HUES64 (cell line): ENCODE measurements at regions not wholly inside any gene's neighbourhood (a gene's known extent, or its start where the extent isn't known, plus 50 kb on each side); places are given as distances from the start of the nearest gene placed in this dataset.

ENCODE experiments used
- H3K27ac ChIP-seq: 2 replicates; pipeline ENCODE4 v1.7.0; 2013; ENCODE audit warnings: low read depth, low read length, inconsistent platforms
- H3K27me3 ChIP-seq: 2 replicates; pipeline ENCODE4 v1.6.1; 2013; ENCODE audit warnings: mild to moderate bottlenecking, low read length; ENCODE audit not compliant: insufficient read depth
- H3K36me3 ChIP-seq: 2 replicates; pipeline ENCODE4 v1.6.1; 2013; ENCODE audit warnings: mild to moderate bottlenecking, low read length; ENCODE audit not compliant: insufficient read depth
- H3K4me1 ChIP-seq: 2 replicates; pipeline ENCODE4 v1.6.1; 2013; ENCODE audit warnings: mild to moderate bottlenecking, low read length, moderate library complexity; ENCODE audit not compliant: insufficient read depth
- H3K4me3 ChIP-seq: 2 replicates; pipeline ENCODE4 v1.5.1; 2013; ENCODE audit warnings: mild to moderate bottlenecking, low read length, moderate library complexity
- H3K9ac ChIP-seq: 2 replicates; pipeline ENCODE4 v1.6.1; 2013; ENCODE audit warnings: mild to moderate bottlenecking, low read depth, low read length
- H3K9me3 ChIP-seq: 2 replicates; pipeline ENCODE4 v1.6.1; 2013; ENCODE audit warnings: low read depth, low read length; ENCODE audit not compliant: insufficient read depth
- WGBS: fragments of 150-250, 120-280 bp; methylation state at CpG from one replicate; pipeline ENCODE4 v1.1.7; 2013; ENCODE audit warnings: missing lambda C conversion rate; 5-methylcytosine and 5-hydroxymethylcytosine counted together

- H3K27me3 ChIP-seq, result no peaks in the 10 kb centered on the region
- no peaks in the 10 kb centered on the region for H3K9me3 ChIP-seq
- H3K9ac ChIP-seq, result no peak overlapping the region
- H3K4me1 ChIP-seq, result no peaks in the 10 kb centered on the region
- H3K36me3 ChIP-seq, result no peaks in the 10 kb centered on the region
- 100% methylated on average over 1 of the region's 1 CpG for WGBS
- no peak overlapping the region for H3K4me3 ChIP-seq
- H3K27ac ChIP-seq, result no peak overlapping the region
Observed at GRCh38 chr7:13188922-13189321, 501.5 kb downstream of the ARL4A start.

- no peaks in the 10 kb centered on the region for H3K27me3 ChIP-seq
- H3K4me1 ChIP-seq, result no peaks in the 10 kb centered on the region
- WGBS, result 73% methylated on average over 2 of the region's 2 CpGs
- no peaks in the 10 kb centered on the region for H3K36me3 ChIP-seq
- no peak overlapping the region for H3K27ac ChIP-seq
- no peak overlapping the region for H3K4me3 ChIP-seq
- H3K9ac ChIP-seq, result no peak overlapping the region
- no peaks in the 10 kb centered on the region for H3K9me3 ChIP-seq
Observed at GRCh38 chr7:13189668-13190067, 502.2 kb downstream of the ARL4A start.

- Histone ChIP-seq H3K9me3 (no peaks in the 10 kb centered on the region), H3K27me3 (no peaks in the 10 kb centered on the region), H3K9ac (no peak overlapping the region), H3K36me3 (no peaks in the 10 kb centered on the region), H3K4me1 (no peaks in the 10 kb centered on the region), H3K4me3 (no peak overlapping the region), H3K27ac (no peak overlapping the region)
- 68% methylated on average over 2 of the region's 2 CpGs for WGBS
Observed at GRCh38 chr7:13197501-13197900, 510.1 kb downstream of the ARL4A start.

- Histone ChIP-seq H3K27me3 (no peaks in the 10 kb centered on the region), H3K27ac (no peak overlapping the region), H3K9ac (no peak overlapping the region), H3K4me3 (no peak overlapping the region), H3K4me1 (no peaks in the 10 kb centered on the region), H3K36me3 (no peaks in the 10 kb centered on the region), H3K9me3 (no peaks in the 10 kb centered on the region)
- 98% methylated on average over 1 of the region's 2 CpGs for WGBS
Observed at GRCh38 chr7:13198036-13198435, 510.6 kb downstream of the ARL4A start.

GRCh38 chr7:13198727-13199126, 511.3 kb downstream of the ARL4A start:
- 87% methylated on average over 2 of the region's 2 CpGs for WGBS
- Histone ChIP-seq H3K4me1 (no peaks in the 10 kb centered on the region), H3K9ac (no peak overlapping the region), H3K4me3 (no peak overlapping the region), H3K36me3 (no peaks in the 10 kb centered on the region), H3K27me3 (no peaks in the 10 kb centered on the region), H3K9me3 (no peaks in the 10 kb centered on the region), H3K27ac (no peak overlapping the region)

GRCh38 chr7:13201628-13202027, 514.2 kb downstream of the ARL4A start:
- WGBS, result no CpG with 5 or more reads among the region's 1 CpG

GRCh38 chr7:13217768-13218167, 530.3 kb downstream of the ARL4A start:
- H3K9ac ChIP-seq, result no peak overlapping the region
- H3K36me3 ChIP-seq, result no peaks in the 10 kb centered on the region
- H3K4me1 ChIP-seq, result no peaks in the 10 kb centered on the region
- H3K27me3 ChIP-seq, result no peaks in the 10 kb centered on the region
- no peak overlapping the region for H3K4me3 ChIP-seq
- 88% methylated on average over 1 of the region's 1 CpG for WGBS
- H3K27ac ChIP-seq, result no peak overlapping the region
- H3K9me3 ChIP-seq, result no peaks in the 10 kb centered on the region

More at GRCh38 chr7:13201628-13202027, 514.2 kb downstream of the ARL4A start:
- H3K9ac ChIP-seq, result no peak overlapping the region
- H3K4me1 ChIP-seq, result no peaks in the 10 kb centered on the region
- H3K4me3 ChIP-seq, result no peak overlapping the region
- H3K27me3 ChIP-seq, result no peaks in the 10 kb centered on the region
- H3K9me3 ChIP-seq, result no peaks in the 10 kb centered on the region
- no peak overlapping the region for H3K27ac ChIP-seq
- H3K36me3 ChIP-seq, result no peaks in the 10 kb centered on the region

- no peaks in the 10 kb centered on the region for H3K36me3 ChIP-seq
- H3K9me3 ChIP-seq, result no peaks in the 10 kb centered on the region
- H3K9ac ChIP-seq, result no peak overlapping the region
- H3K27ac ChIP-seq, result no peak overlapping the region
- H3K4me1 ChIP-seq, result no peaks in the 10 kb centered on the region
- WGBS, result 100% methylated on average over 1 of the region's 1 CpG
- no peaks in the 10 kb centered on the region for H3K27me3 ChIP-seq
- H3K4me3 ChIP-seq, result no peak overlapping the region
Observed at GRCh38 chr7:13225068-13225467, 537.6 kb downstream of the ARL4A start.

GRCh38 chr7:13226385-13226784, 539.0 kb downstream of the ARL4A start:
- H3K27ac ChIP-seq, result no peak overlapping the region
- 92% methylated on average over 3 of the region's 4 CpGs for WGBS
- H3K9ac ChIP-seq, result no peak overlapping the region
- no peaks in the 10 kb centered on the region for H3K27me3 ChIP-seq
- no peaks in the 10 kb centered on the region for H3K9me3 ChIP-seq
- no peak overlapping the region for H3K4me3 ChIP-seq
- H3K4me1 ChIP-seq, result no peaks in the 10 kb centered on the region
- no peaks in the 10 kb centered on the region for H3K36me3 ChIP-seq

GRCh38 chr7:13231216-13231615, 543.8 kb downstream of the ARL4A start:
- H3K27ac ChIP-seq, result no peak overlapping the region
- H3K9ac ChIP-seq, result no peak overlapping the region
- 94% methylated on average over 4 of the region's 4 CpGs for WGBS
- H3K4me3 ChIP-seq, result no peak overlapping the region
- H3K36me3 ChIP-seq, result no peaks in the 10 kb centered on the region
- H3K9me3 ChIP-seq, result no peaks in the 10 kb centered on the region
- no peaks in the 10 kb centered on the region for H3K27me3 ChIP-seq
- H3K4me1 ChIP-seq, result no peaks in the 10 kb centered on the region

- H3K9ac ChIP-seq, result no peak overlapping the region
- H3K9me3 ChIP-seq, result no peaks in the 10 kb centered on the region
- H3K36me3 ChIP-seq, result no peaks in the 10 kb centered on the region
- no CpG with 5 or more reads among the region's 1 CpG for WGBS
- no peaks in the 10 kb centered on the region for H3K27me3 ChIP-seq
- H3K4me3 ChIP-seq, result no peak overlapping the region
- no peaks in the 10 kb centered on the region for H3K4me1 ChIP-seq
- H3K27ac ChIP-seq, result no peak overlapping the region
Observed at GRCh38 chr7:13235436-13235835, 548.0 kb downstream of the ARL4A start.

GRCh38 chr7:13236026-13236425, 548.6 kb downstream of the ARL4A start:
- 80% methylated on average over 1 of the region's 1 CpG for WGBS
- no peak overlapping the region for H3K4me3 ChIP-seq
- no peaks in the 10 kb centered on the region for H3K9me3 ChIP-seq
- H3K27ac ChIP-seq, result no peak overlapping the region
- H3K4me1 ChIP-seq, result no peaks in the 10 kb centered on the region
- H3K9ac ChIP-seq, result no peak overlapping the region
- no peaks in the 10 kb centered on the region for H3K27me3 ChIP-seq
- no peaks in the 10 kb centered on the region for H3K36me3 ChIP-seq
